ENCODE measurements at regions not wholly inside any gene's neighbourhood (a gene's known extent, or its start where the extent isn't known, plus 50 kb on each side); places are given as distances from the start of the nearest gene placed in this dataset.
"Not testable (repeated sequence)": the region's sequence is repeated elsewhere in the genome, so short reads cannot be mapped to it uniquely, and the experiment has no call there.

- Histone ChIP-seq H2BK12ac (ENCODE audit: low read length) (no peak overlapping the region), H3K4me1 (ENCODE audit: control insufficient read depth in 1 of 2, insufficient read depth in 2 of 2, low read length in 2 of 2) (no peaks in the 10 kb centered on the region), H3K4me3 (ENCODE audit: low read depth, low read length) (no peak overlapping the region), H3K4me2 (ENCODE audit: low read length) (no peak overlapping the region), H4K12ac (ENCODE audit: low read depth, low read length) (no peak overlapping the region), H2BK5ac (ENCODE audit: low read depth, low read length, poor library complexity) (no peak overlapping the region), H3K4ac (ENCODE audit: low read depth, low read length) (no peak overlapping the region), H3K79me1 (ENCODE audit: low read length) (no peaks in the 10 kb centered on the region), H4K8ac (ENCODE audit: low read depth, low read length) (no peak overlapping the region), H3K18ac (ENCODE audit: low read length) (no peak overlapping the region), H2BK120ac (ENCODE audit: insufficient read depth, low read length, poor library complexity) (no peak overlapping the region), H2AK5ac (ENCODE audit: low read length) (no peak overlapping the region), H2AFZ (ENCODE audit: insufficient read depth, low read length, poor library complexity) (no peak overlapping the region), H4K91ac (ENCODE audit: low read depth, low read length) (no peak overlapping the region), H3K27me3 (ENCODE audit: insufficient read depth, low read length) (no peaks in the 10 kb centered on the region), H3K9ac (ENCODE audit: low read length) (no peak overlapping the region), H3K14ac (ENCODE audit: low read length) (no peak overlapping the region), H3K9me3 (ENCODE audit: insufficient read depth, low read depth, low read length) (no peaks in the 10 kb centered on the region), H3K79me2 (ENCODE audit: control insufficient read depth, insufficient read depth, low read length, poor library complexity) (no peaks in the 10 kb centered on the region), H3K27ac (ENCODE audit: low read depth, low read length) (no peak overlapping the region), H3K36me3 (ENCODE audit: control insufficient read depth in 1 of 2, insufficient read depth in 2 of 2, low read length in 2 of 2) (no peaks in the 10 kb centered on the region), H3K23ac (ENCODE audit: low read length) (no peak overlapping the region)
- peak in 1 of 2 donors; percentile 14 for DNase-seq
- WGBS (ENCODE audit: extremely low coverage, insufficient coverage, insufficient read length): no CpG with 5 or more reads among the region's 5 CpGs
Measured at GRCh38 chrX:93264261-93265002, 408.9 kb downstream of the NAP1L3 start.

DNA sequence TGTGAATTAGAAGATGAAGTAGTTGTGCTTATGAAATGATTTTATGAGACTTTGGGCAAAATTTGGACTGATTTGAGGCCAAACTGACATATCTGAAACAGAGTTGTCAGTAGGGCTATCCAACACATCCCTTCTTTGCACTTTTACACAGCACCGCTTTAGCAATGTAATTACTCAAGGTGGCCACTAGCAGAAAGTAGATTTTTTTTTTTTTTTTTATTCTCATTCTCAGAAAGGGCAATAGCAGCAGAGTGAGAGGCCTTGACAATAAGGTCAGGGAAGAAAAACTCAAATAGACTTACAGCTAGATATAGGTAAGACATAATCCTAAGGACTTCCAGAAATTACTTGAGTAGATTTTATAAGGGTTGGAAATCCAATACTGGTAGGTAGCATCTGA lies 414.3 kb downstream of the NAP1L3 start:
- H3K79me1 ChIP-seq (ENCODE audit: low read length): no peaks in the 10 kb centered on the region
- H3K36me3 ChIP-seq (ENCODE audit: control insufficient read depth in 1 of 2, insufficient read depth in 2 of 2, low read length in 2 of 2): no peaks in the 10 kb centered on the region
- no peak overlapping the region for H3K18ac ChIP-seq (ENCODE audit: low read length)
- DNase-seq: no peak
- H4K12ac ChIP-seq (ENCODE audit: low read depth, low read length): no peak overlapping the region
- H2AK5ac ChIP-seq (ENCODE audit: low read length): no peak overlapping the region
- no peaks in the 10 kb centered on the region for H3K4me1 ChIP-seq (ENCODE audit: control insufficient read depth in 1 of 2, insufficient read depth in 2 of 2, low read length in 2 of 2)
- no peaks in the 10 kb centered on the region for H3K79me2 ChIP-seq (ENCODE audit: control insufficient read depth, insufficient read depth, low read length, poor library complexity)
- H3K27ac ChIP-seq (ENCODE audit: low read depth, low read length): no peak overlapping the region
- H2BK120ac ChIP-seq (ENCODE audit: insufficient read depth, low read length, poor library complexity): no peak overlapping the region
- H3K9ac ChIP-seq (ENCODE audit: low read length): no peak overlapping the region
- no peak overlapping the region for H2BK5ac ChIP-seq (ENCODE audit: low read depth, low read length, poor library complexity)
- H3K4me3 ChIP-seq (ENCODE audit: low read depth, low read length): no peak overlapping the region
- H3K23ac ChIP-seq (ENCODE audit: low read length): no peak overlapping the region
- no peak overlapping the region for H3K14ac ChIP-seq (ENCODE audit: low read length)
- H3K9me3 ChIP-seq (ENCODE audit: insufficient read depth, low read depth, low read length): no peaks in the 10 kb centered on the region
- no CpG with 5 or more reads among the region's 1 CpG for WGBS (ENCODE audit: extremely low coverage, insufficient coverage, insufficient read length)
- H2AFZ ChIP-seq (ENCODE audit: insufficient read depth, low read length, poor library complexity): no peak overlapping the region
- no peak overlapping the region for H2BK12ac ChIP-seq (ENCODE audit: low read length)
- H3K4ac ChIP-seq (ENCODE audit: low read depth, low read length): no peak overlapping the region
- no peak overlapping the region for H3K4me2 ChIP-seq (ENCODE audit: low read length)
- H4K91ac ChIP-seq (ENCODE audit: low read depth, low read length): no peak overlapping the region
- H4K8ac ChIP-seq (ENCODE audit: low read depth, low read length): no peak overlapping the region
- H3K27me3 ChIP-seq (ENCODE audit: insufficient read depth, low read length): no peaks in the 10 kb centered on the region

DNA sequence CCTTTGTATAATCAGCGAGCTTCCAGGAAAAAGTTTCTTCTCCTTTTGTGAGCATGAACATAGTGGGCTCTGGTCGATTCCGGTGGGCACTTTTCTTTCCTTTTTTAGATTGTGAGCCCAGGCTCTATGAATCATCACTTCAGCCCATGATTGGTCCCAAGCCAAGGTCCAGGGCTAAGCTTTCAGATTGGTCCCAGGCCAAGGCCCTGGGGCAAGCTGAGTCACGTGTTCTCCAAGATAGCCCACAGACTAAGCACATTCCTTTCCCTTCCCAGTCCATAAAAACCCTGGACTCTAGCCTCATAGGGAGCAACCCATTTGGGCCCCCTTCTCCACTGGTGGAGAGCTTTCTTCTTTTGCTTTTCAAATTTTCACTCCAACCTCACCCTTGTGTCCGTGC lies 430.5 kb downstream of the NAP1L3 start:
- Histone ChIP-seq H3K4ac (ENCODE audit: low read depth, low read length) (no peak overlapping the region), H3K9me3 (ENCODE audit: insufficient read depth, low read depth, low read length) (no peaks in the 10 kb centered on the region), H3K79me2 (ENCODE audit: control insufficient read depth, insufficient read depth, low read length, poor library complexity) (no peaks in the 10 kb centered on the region), H2AFZ (ENCODE audit: insufficient read depth, low read length, poor library complexity) (no peak overlapping the region), H3K79me1 (ENCODE audit: low read length) (no peaks in the 10 kb centered on the region), H3K4me1 (ENCODE audit: control insufficient read depth in 1 of 2, insufficient read depth in 2 of 2, low read length in 2 of 2) (no peaks in the 10 kb centered on the region), H3K4me2 (ENCODE audit: low read length) (no peak overlapping the region), H2AK5ac (ENCODE audit: low read length) (no peak overlapping the region), H4K8ac (ENCODE audit: low read depth, low read length) (no peak overlapping the region), H2BK120ac (ENCODE audit: insufficient read depth, low read length, poor library complexity) (no peak overlapping the region), H3K4me3 (ENCODE audit: low read depth, low read length) (no peak overlapping the region), H2BK12ac (ENCODE audit: low read length) (no peak overlapping the region), H3K27ac (ENCODE audit: low read depth, low read length) (no peak overlapping the region), H3K36me3 (ENCODE audit: control insufficient read depth in 1 of 2, insufficient read depth in 2 of 2, low read length in 2 of 2) (no peaks in the 10 kb centered on the region), H4K91ac (ENCODE audit: low read depth, low read length) (no peak overlapping the region), H3K23ac (ENCODE audit: low read length) (no peak overlapping the region), H4K12ac (ENCODE audit: low read depth, low read length) (no peak overlapping the region), H3K9ac (ENCODE audit: low read length) (no peak overlapping the region), H2BK5ac (ENCODE audit: low read depth, low read length, poor library complexity) (no peak overlapping the region), H3K27me3 (ENCODE audit: insufficient read depth, low read length) (no peaks in the 10 kb centered on the region), H3K14ac (ENCODE audit: low read length) (no peak overlapping the region), H3K18ac (ENCODE audit: low read length) (no peak overlapping the region)
- no peak for DNase-seq
- no CpG with 5 or more reads among the region's 5 CpGs for WGBS (ENCODE audit: extremely low coverage, insufficient coverage, insufficient read length)

DNA sequence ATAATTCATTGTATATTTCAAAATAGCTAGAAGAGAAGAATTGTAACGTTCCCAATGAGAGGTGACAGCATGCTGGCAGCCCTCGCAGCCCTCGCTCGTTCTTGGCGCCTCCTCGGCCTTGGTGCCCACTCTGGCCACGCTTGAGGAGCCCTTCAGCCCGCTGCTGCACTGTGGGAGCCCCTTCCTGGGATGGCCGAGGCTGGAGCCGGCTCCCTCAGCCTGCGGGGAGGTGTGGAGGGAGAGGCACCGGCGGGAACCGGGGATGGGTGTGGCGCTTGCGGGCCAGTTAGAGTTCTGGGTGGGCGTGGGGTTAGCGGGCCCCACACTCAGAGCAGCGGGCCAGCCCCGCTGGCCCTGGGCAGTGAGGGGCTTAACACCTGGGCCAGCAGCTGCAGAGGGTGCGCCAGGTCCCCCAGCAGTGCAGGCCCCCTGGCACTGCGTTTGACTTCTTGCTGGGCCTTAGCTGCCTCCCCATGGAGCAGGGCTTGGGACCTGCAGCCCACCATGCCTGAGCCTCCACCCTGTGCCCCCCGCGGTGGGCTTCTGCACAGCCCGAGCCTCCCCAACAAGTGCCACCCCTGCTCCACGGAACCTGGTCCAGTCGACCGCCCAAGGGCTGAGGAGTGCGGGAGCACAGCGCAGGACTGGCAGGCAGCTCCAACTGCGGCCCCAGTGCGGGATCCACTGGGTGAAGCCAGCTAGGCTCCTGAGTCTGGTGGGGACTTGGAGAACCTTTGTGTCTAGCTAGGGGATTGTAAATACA lies 437.7 kb downstream of the NAP1L3 start:
- H4K91ac ChIP-seq (ENCODE audit: low read depth, low read length): peak overlapping the region; percentile 14
- not testable (repeated sequence) for H3K27ac ChIP-seq (ENCODE audit: low read depth, low read length); DNase-seq; H4K8ac ChIP-seq (ENCODE audit: low read depth, low read length); H3K4me1 ChIP-seq (ENCODE audit: control insufficient read depth in 1 of 2, insufficient read depth in 2 of 2, low read length in 2 of 2); H3K14ac ChIP-seq (ENCODE audit: low read length); H3K4ac ChIP-seq (ENCODE audit: low read depth, low read length); H3K18ac ChIP-seq (ENCODE audit: low read length); H3K4me3 ChIP-seq (ENCODE audit: low read depth, low read length); H2BK12ac ChIP-seq (ENCODE audit: low read length); H3K27me3 ChIP-seq (ENCODE audit: insufficient read depth, low read length); H3K79me2 ChIP-seq (ENCODE audit: control insufficient read depth, insufficient read depth, low read length, poor library complexity); H2BK5ac ChIP-seq (ENCODE audit: low read depth, low read length, poor library complexity); H2AK5ac ChIP-seq (ENCODE audit: low read length); H3K79me1 ChIP-seq (ENCODE audit: low read length); H3K9me3 ChIP-seq (ENCODE audit: insufficient read depth, low read depth, low read length); H3K36me3 ChIP-seq (ENCODE audit: control insufficient read depth in 1 of 2, insufficient read depth in 2 of 2, low read length in 2 of 2); H3K4me2 ChIP-seq (ENCODE audit: low read length); H2AFZ ChIP-seq (ENCODE audit: insufficient read depth, low read length, poor library complexity); H2BK120ac ChIP-seq (ENCODE audit: insufficient read depth, low read length, poor library complexity); H3K23ac ChIP-seq (ENCODE audit: low read length); H3K9ac ChIP-seq (ENCODE audit: low read length)
- no CpG with 5 or more reads among the region's 32 CpGs for WGBS (ENCODE audit: extremely low coverage, insufficient coverage, insufficient read length)
- peak overlapping the region; percentile 30 for H4K12ac ChIP-seq (ENCODE audit: low read depth, low read length)
